Inferior parietal cortex (tissue), 1 donor: ENCODE measurements at regions not wholly inside any gene's neighbourhood (a gene's known extent, or its start where the extent isn't known, plus 50 kb on each side); places are given as distances from the start of the nearest gene placed in this dataset.

ENCODE experiments used
- DNase-seq: peaks from one replicate; pipeline ENCODE4 v3.0.0-alpha.2; 2016; ENCODE audit errors: extremely low spot score

DNA sequence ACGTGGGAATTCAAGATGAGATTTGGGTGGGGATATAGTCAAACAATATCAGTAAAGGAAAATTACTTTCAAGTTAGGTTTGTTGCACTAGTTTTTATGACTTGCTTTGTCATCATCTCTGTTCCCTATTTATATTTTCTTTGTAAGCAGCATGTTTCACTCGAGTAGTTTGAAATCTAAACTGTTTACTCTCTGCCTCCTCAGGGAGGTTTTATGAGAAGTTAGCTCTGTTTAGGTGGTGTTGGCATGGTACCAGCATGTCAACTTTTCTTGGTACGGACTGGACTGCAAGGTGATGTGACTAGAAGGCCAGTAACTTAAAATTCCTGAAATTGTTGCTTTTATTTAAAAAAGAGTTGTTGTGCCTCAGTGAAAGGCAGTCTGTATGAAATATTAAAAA, 59.2 kb upstream of the MTPN start:
- DNase-seq, result no peak

DNA sequence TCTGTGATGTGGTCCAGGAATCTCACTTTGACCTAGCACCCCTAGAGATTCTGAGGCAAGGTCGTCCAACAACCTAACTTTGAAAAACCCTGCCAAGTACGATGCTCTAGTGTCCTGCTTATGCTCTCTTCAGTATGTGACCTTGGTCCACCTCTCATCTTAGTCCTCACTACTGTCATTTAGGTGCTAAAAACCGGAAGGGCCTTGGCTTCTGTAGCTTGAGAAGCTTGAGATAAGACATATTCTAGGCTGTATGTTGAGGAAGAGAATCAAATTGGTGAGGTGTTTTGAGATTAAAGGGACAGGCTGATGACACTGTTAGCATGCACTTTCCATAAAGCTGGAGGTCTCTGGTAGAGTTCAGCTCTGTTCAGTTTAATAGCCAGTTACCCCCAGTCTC, 57.0 kb upstream of the MTPN start:
- DNase-seq, result no peak

DNA sequence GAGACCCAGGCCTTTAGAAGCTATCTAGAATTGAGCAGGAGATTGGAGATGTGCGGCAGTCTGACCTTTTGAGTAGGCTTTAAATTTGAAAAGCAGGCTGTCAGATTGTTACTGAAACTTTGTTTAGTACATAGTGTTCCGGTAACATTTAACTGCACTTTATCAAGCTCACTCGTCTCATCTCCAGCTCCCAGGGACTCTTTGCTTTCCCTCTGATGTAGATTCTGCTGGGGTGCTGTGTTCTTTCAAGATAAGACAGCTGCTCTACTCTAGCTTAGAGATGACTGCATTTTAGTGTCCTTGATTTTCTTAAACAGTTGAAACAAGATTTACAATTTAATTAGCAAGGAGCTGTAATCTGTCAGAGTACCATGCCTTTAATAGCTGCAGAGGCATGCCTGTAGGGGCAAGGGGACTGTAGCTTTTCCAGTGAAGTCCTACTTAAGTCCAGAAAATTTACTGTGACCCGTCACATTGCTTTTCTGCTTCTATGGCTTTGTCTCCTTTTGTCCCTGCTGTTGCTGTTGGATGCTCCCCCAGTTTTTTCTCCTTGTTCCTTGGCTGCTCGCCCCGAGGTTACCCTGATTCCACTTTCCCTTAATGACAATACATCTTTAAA, 56.4 kb upstream of the MTPN start:
- no peak for DNase-seq

DNA sequence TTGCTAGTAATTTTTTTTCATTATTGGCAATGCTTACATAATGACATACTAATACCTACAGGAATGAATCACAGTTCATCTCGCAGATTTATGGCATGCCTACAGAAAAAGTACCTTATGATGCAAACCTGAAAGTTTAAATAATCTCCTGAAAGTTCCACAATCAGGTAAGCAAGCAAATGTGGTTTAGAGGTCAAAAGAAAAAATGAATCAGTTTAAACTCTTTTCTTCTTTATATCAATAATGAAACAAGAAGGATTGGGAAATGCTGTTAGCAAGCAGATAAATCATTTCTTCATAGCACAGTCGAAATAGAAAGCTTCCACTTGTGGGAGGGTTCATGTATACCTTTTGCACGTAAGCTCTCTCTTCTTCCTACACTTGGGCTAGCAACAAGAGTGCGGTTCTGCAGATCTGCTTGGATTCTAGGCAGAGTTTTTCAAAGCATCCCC, 53.7 kb upstream of the MTPN start:
- no peak for DNase-seq

DNA sequence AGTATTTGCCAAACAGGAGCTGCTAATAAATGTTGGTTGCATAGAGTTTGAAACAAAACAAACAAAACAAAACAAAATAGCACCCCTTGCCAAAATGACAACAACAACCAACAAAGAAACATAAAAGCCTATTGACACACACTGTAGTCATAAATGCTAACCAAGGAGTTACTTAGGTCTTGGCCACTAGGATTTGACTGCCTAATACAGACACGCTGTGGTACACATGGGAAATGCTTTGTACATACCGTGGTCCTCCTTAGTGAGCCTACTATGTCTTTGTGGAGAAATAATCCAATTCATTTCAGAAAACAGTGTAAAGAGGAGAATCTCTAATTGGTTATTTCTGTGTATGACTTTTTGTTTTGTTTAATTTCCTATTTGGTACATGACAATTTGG, 53.2 kb upstream of the MTPN start:
- DNase-seq, result no peak

DNA sequence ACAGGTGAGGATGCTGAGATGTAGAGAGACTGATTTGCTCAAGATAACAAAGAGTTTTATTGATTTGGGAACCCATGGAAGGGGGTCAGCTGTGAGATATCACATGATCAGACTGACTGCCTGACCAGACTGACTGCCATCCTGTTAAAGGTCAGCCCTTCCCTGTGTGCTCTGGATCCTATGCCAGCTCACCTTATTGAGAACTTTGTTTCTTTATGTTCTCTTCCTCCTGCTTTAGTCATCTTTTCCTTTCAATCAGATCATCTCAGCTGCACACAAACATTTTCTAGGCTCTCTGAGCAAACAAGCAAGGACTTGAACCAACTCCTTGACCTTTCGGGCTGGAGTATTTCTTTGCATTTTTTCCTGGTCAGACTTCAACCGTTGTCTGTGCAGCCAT, 50.0 kb upstream of the MTPN start:
- no peak for DNase-seq
